ENCODE measurements at regions not wholly inside any gene's neighbourhood (a gene's known extent, or its start where the extent isn't known, plus 50 kb on each side); places are given as distances from the start of the nearest gene placed in this dataset.

GRCh38 chrX:7514871-7515599 lies 327.9 kb upstream of the VCX start:
- no peak overlapping the region for H3K4me3 ChIP-seq
- TF ChIP-seq, protein P1, sequence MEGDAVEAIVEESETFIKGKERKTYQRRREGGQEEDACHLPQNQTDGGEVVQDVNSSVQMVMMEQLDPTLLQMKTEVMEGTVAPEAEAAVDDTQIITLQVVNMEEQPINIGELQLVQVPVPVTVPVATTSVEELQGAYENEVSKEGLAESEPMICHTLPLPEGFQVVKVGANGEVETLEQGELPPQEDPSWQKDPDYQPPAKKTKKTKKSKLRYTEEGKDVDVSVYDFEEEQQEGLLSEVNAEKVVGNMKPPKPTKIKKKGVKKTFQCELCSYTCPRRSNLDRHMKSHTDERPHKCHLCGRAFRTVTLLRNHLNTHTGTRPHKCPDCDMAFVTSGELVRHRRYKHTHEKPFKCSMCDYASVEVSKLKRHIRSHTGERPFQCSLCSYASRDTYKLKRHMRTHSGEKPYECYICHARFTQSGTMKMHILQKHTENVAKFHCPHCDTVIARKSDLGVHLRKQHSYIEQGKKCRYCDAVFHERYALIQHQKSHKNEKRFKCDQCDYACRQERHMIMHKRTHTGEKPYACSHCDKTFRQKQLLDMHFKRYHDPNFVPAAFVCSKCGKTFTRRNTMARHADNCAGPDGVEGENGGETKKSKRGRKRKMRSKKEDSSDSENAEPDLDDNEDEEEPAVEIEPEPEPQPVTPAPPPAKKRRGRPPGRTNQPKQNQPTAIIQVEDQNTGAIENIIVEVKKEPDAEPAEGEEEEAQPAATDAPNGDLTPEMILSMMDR (IDR thresholded peaks at IDR 0.05): no peak
- no peak for TF ChIP-seq EP300 (IDR thresholded peaks at IDR 0.05)
- no peak for TF ChIP-seq POLR2A (IDR thresholded peaks at IDR 0.05)
- no peaks in the 10 kb centered on the region for H3K36me3 ChIP-seq
- H3K27ac ChIP-seq: no peak overlapping the region
- WGBS, 2 donors: 85 to 94% methylated on average over 7 of the region's 7 CpGs
- no peaks in the 10 kb centered on the region for H3K27me3 ChIP-seq
- peak in 1 of 2 donors; percentile 4 for DNase-seq (ENCODE audit: low spot score in 2 of 2)
- H3K9me3 ChIP-seq: no peaks in the 10 kb centered on the region
- H3K4me1 ChIP-seq: no peaks in the 10 kb centered on the region

- Histone ChIP-seq H3K4me1 (no peaks in the 10 kb centered on the region), H3K36me3 (no peaks in the 10 kb centered on the region), H3K4me3 (no peak overlapping the region), H3K27me3 (no peaks in the 10 kb centered on the region), H3K9me3 (no peaks in the 10 kb centered on the region), H3K27ac (no peak overlapping the region)
- 70 to 73% methylated on average over 2 of the region's 2 CpGs for WGBS, 2 donors
- TF ChIP-seq, protein P1 (IDR thresholded peaks at IDR 0.05): no peak
- TF ChIP-seq POLR2A (IDR thresholded peaks at IDR 0.05) (no peak), EP300 (IDR thresholded peaks at IDR 0.05) (no peak)
- DNase-seq (ENCODE audit: low spot score in 2 of 2): no peak
These were observed 330.1 kb upstream of the VCX start for GRCh38 chrX:7512845-7513244.

- DNase-seq (ENCODE audit: low spot score in 2 of 2): no peak
- Histone ChIP-seq H3K4me3 (no peak overlapping the region), H3K27ac (no peak overlapping the region), H3K9me3 (no peaks in the 10 kb centered on the region), H3K36me3 (no peaks in the 10 kb centered on the region), H3K4me1 (no peaks in the 10 kb centered on the region), H3K27me3 (no peaks in the 10 kb centered on the region)
- WGBS, 2 donors: 67 to 70% methylated on average over 5 of the region's 5 CpGs
- TF ChIP-seq EP300 (IDR thresholded peaks at IDR 0.05): no peak
- TF ChIP-seq POLR2A (IDR thresholded peaks at IDR 0.05): no peak
- TF ChIP-seq, protein P1 (IDR thresholded peaks at IDR 0.05): no peak
These were observed 339.7 kb upstream of the VCX start for GRCh38 chrX:7503251-7503650.

DNA sequence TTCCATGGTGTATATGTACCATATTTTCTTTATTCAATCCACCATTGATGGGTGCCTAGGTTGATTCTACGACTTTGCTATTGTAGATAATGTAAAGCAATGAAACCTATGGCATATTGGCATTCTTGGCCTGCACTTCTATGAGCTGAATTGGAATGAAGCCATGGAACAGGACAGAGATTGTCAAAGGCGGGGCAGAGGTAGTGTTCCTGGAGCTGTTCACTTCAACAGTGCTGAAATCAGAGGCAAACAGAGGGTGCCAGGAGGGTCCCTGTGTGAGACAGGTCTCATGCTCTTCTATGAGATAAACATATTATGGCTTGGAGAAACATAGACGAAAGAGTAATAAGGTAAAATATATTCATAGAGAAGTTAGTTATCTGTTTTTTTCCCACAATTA lies 342.6 kb upstream of the VCX start:
- 75 to 93% methylated on average over 3 of the region's 3 CpGs for WGBS, 2 donors
- no peaks in the 10 kb centered on the region for H3K4me1 ChIP-seq
- no peak for TF ChIP-seq POLR2A (IDR thresholded peaks at IDR 0.05)
- no peak for TF ChIP-seq EP300 (IDR thresholded peaks at IDR 0.05)
- TF ChIP-seq, protein P1 (IDR thresholded peaks at IDR 0.05): no peak
- no peaks in the 10 kb centered on the region for H3K27me3 ChIP-seq
- no peak overlapping the region for H3K27ac ChIP-seq
- H3K36me3 ChIP-seq: no peaks in the 10 kb centered on the region
- H3K4me3 ChIP-seq: no peak overlapping the region
- DNase-seq (ENCODE audit: low spot score in 2 of 2): no peak
- no peaks in the 10 kb centered on the region for H3K9me3 ChIP-seq

GRCh38 chrX:7486505-7486904 lies 338.6 kb upstream of the PUDP start:
- Histone ChIP-seq H3K9me3 (no peaks in the 10 kb centered on the region), H3K4me3 (no peak overlapping the region), H3K4me1 (no peaks in the 10 kb centered on the region), H3K27ac (no peak overlapping the region), H3K36me3 (no peaks in the 10 kb centered on the region), H3K27me3 (no peaks in the 10 kb centered on the region)
- 63 to 71% methylated on average over 3 of the region's 3 CpGs for WGBS, 2 donors
- TF ChIP-seq, protein P1 (IDR thresholded peaks at IDR 0.05): no peak
- TF ChIP-seq POLR2A (IDR thresholded peaks at IDR 0.05): no peak
- no peak for TF ChIP-seq EP300 (IDR thresholded peaks at IDR 0.05)
- no peak for DNase-seq (ENCODE audit: low spot score in 2 of 2)
